ENCODE measurements at regions not wholly inside any gene's neighbourhood (a gene's known extent, or its start where the extent isn't known, plus 50 kb on each side); places are given as distances from the start of the nearest gene placed in this dataset.

GRCh38 chr14:61645247-61645646 lies 50.1 kb upstream of the HIF1A start:
- no peak for DNase-seq (ENCODE audit: low read depth, low spot score)
- H3K4me3 ChIP-seq (ENCODE audit: low read length), result no peak overlapping the region

Data from Jurkat, Clone E6-1 (cell line).